H1 (cell line): ENCODE measurements at regions not wholly inside any gene's neighbourhood (a gene's known extent, or its start where the extent isn't known, plus 50 kb on each side); places are given as distances from the start of the nearest gene placed in this dataset.

Experiments used
- CTCF ChIA-PET: fragments of 300-600 bp; sonication (Branson Sonifier 250); formaldehyde crosslinking; loops from one replicate; lab custom pipeline; 2021; ENCODE audit not compliant: partially characterized antibody; lab: Charles Lee
- POLR2A ChIA-PET: fragments of 300-600 bp; sonication (Branson Sonifier 250); formaldehyde crosslinking; loops from one replicate; lab custom pipeline; 2021; ENCODE audit warnings: inconsistent platforms; ENCODE audit not compliant: partially characterized antibody; lab: Charles Lee
- DNase-seq, 2 experiments: peaks; one replicate each; pipeline versions ENCODE4 v3.0.0 to v3.0.0-alpha.2; 2010 to 2022; ENCODE audit warnings: low spot score in 2 of 2, low read depth in 1 of 2, mixed read lengths in 1 of 2
- FAIRE-seq: peaks from 2 replicates; lab custom pipeline; 2011; peaks lifted over from hg19 to GRCh38; lab: Jason Lieb, UNC
- H2AFZ ChIP-seq: 2 replicates; pipeline ENCODE4 v1.8.1; 2012; ENCODE audit warnings: low read length, inconsistent platforms
- H2AK5ac ChIP-seq: 2 replicates; pipeline ENCODE4 v1.6.1; 2013; ENCODE audit warnings: low read depth, low read length
- H2BK120ac ChIP-seq: replicated peaks from 2 replicates; pipeline ENCODE3; 2013; ENCODE audit warnings: low read depth, low read length, inconsistent platforms
- H2BK12ac ChIP-seq: 2 replicates; pipeline ENCODE4 v1.6.1; 2013; ENCODE audit warnings: low read depth, low read length
- H2BK15ac ChIP-seq: 2 replicates; pipeline ENCODE4 v1.6.1; 2013; ENCODE audit warnings: low read length
- H2BK20ac ChIP-seq: 2 replicates; pipeline ENCODE4 v1.6.1; 2013; ENCODE audit warnings: low read length
- H2BK5ac ChIP-seq: 2 replicates; pipeline ENCODE4 v1.6.1; 2013; ENCODE audit warnings: low read depth, low read length
- H3K14ac ChIP-seq: 2 replicates; pipeline ENCODE4 v1.6.1; 2013; ENCODE audit warnings: inconsistent platforms; ENCODE audit not compliant: insufficient read length
- H3K18ac ChIP-seq: 2 replicates; pipeline ENCODE4 v1.6.1; 2013; ENCODE audit warnings: low read length; ENCODE audit errors: extremely low read depth
- H3K23ac ChIP-seq: 2 replicates; pipeline ENCODE4 v1.6.1; 2013; ENCODE audit warnings: inconsistent platforms; ENCODE audit not compliant: insufficient read length
- H3K23me2 ChIP-seq: 2 replicates; pipeline ENCODE4 v1.6.1; 2013; ENCODE audit warnings: low read depth, low read length
- H3K27ac ChIP-seq: 2 replicates; pipeline ENCODE4 v1.6.1; 2011; ENCODE audit warnings: low read depth, low read length, inconsistent platforms
- H3K27me3 ChIP-seq, 4 experiments: replicated peaks in 1 of 4; 1 replicate in 1 of 4; 2 replicates in 3 of 4; pipeline versions ENCODE4 v1.6.1 to v1.8.1; 2011 to 2013; ENCODE audit warnings: low read length in 3 of 4, mild to moderate bottlenecking in 3 of 4, inconsistent platforms in 2 of 4, mixed read lengths in 2 of 4, moderate library complexity in 1 of 4; ENCODE audit not compliant: control insufficient read depth in 3 of 4, insufficient read depth in 3 of 4; ENCODE audit errors: extremely low read depth in 1 of 4
- H3K36me3 ChIP-seq, 4 experiments: 2 replicates each; pipeline versions ENCODE4 v1.6.1 to v1.8.1; 2011 to 2013; ENCODE audit warnings: mild to moderate bottlenecking in 4 of 4, low read length in 3 of 4, moderate library complexity in 2 of 4, control low read depth in 1 of 4, inconsistent platforms in 1 of 4; ENCODE audit not compliant: insufficient read depth in 4 of 4, control insufficient read depth in 2 of 4
- H3K4ac ChIP-seq: replicated peaks from 2 replicates; pipeline ENCODE3; 2013; ENCODE audit warnings: low read length, low read depth, mixed read lengths, inconsistent platforms; ENCODE audit not compliant: insufficient read length
- H3K4me1 ChIP-seq, 4 experiments: replicated peaks in 1 of 4; 1 replicate in 1 of 4; 2 replicates in 3 of 4; pipeline versions ENCODE4 v1.6.1 to v1.8.1; 2011 to 2013; ENCODE audit warnings: low read length in 3 of 4, inconsistent platforms in 2 of 4, mixed read lengths in 1 of 4; ENCODE audit not compliant: insufficient read depth in 4 of 4, control insufficient read depth in 3 of 4
- H3K4me2 ChIP-seq, 2 experiments: 2 replicates each; pipeline versions ENCODE4 v1.6.1 to v1.8.1; 2011 to 2013; ENCODE audit warnings: low read depth in 2 of 2, low read length in 2 of 2, control low read depth in 1 of 2, inconsistent platforms in 1 of 2, mild to moderate bottlenecking in 1 of 2; ENCODE audit not compliant: insufficient read depth in 1 of 2
- H3K4me3 ChIP-seq, 4 experiments: fragments of 200-600, 300-600 bp in 1 of 4; sonication (generic), shearing (Covaris generic), sonication (Bioruptor Twin) in 1 of 4; 2 replicates each; pipeline versions ENCODE4 v1.5.1 to v1.8.1; 2011 to 2016; ENCODE audit warnings: low read length in 4 of 4, low read depth in 3 of 4, control low read depth in 2 of 4, inconsistent platforms in 2 of 4, mild to moderate bottlenecking in 2 of 4, mixed read lengths in 1 of 4, moderate library complexity in 1 of 4; ENCODE audit not compliant: insufficient read depth in 2 of 4; ENCODE audit errors: extremely low read depth in 1 of 4
- H3K56ac ChIP-seq: replicated peaks from 2 replicates; pipeline ENCODE3; 2013; ENCODE audit warnings: low read depth, mild to moderate bottlenecking, mixed read lengths, low read length, inconsistent platforms; ENCODE audit not compliant: insufficient read length
- H3K79me1 ChIP-seq: 2 replicates; pipeline ENCODE4 v1.6.1; 2013; ENCODE audit warnings: low read depth, low read length, control low read depth
- H3K79me2 ChIP-seq, 2 experiments: 2 replicates each; pipeline versions ENCODE4 v1.6.1 to v1.8.1; 2012 to 2013; ENCODE audit warnings: low read length in 2 of 2, mild to moderate bottlenecking in 2 of 2, inconsistent platforms in 1 of 2; ENCODE audit not compliant: insufficient read depth in 2 of 2, control insufficient read depth in 1 of 2
- H3K9ac ChIP-seq, 4 experiments: replicated peaks in 1 of 4; 1 replicate in 1 of 4; 2 replicates in 3 of 4; pipeline versions ENCODE4 v1.6.1 to v1.8.1; 2011 to 2013; ENCODE audit warnings: low read depth in 3 of 4, low read length in 3 of 4, control low read depth in 2 of 4, mild to moderate bottlenecking in 2 of 4, moderate library complexity in 2 of 4, inconsistent platforms in 1 of 4; ENCODE audit errors: extremely low read depth in 1 of 4
- H3K9me3 ChIP-seq, 2 experiments: 2 replicates each; pipeline versions ENCODE4 v1.6.1 to v1.8.1; 2012 to 2013; ENCODE audit warnings: mild to moderate bottlenecking in 2 of 2, moderate library complexity in 2 of 2, control low read depth in 1 of 2, inconsistent platforms in 1 of 2, low read depth in 1 of 2, low read length in 1 of 2, mixed read lengths in 1 of 2; ENCODE audit not compliant: insufficient read depth in 2 of 2
- H4K20me1 ChIP-seq, 2 experiments: replicated peaks in 1 of 2; 2 replicates each; pipeline versions ENCODE3 to v1.8.1; 2011 to 2013; ENCODE audit warnings: inconsistent platforms in 2 of 2, low read length in 2 of 2, mild to moderate bottlenecking in 1 of 2; ENCODE audit not compliant: insufficient read depth in 2 of 2, control insufficient read depth in 1 of 2
- H4K5ac ChIP-seq: 2 replicates; pipeline ENCODE4 v1.6.1; 2013; ENCODE audit warnings: low read length, low read depth, mixed read lengths, inconsistent platforms; ENCODE audit not compliant: insufficient read length
- H4K8ac ChIP-seq: 2 replicates; pipeline ENCODE4 v1.8.0; 2013; ENCODE audit warnings: mild to moderate bottlenecking, moderate library complexity, low read length, inconsistent platforms; ENCODE audit not compliant: insufficient read depth; ENCODE audit errors: extremely low read depth
- H4K91ac ChIP-seq: replicated peaks from 2 replicates; pipeline ENCODE3; 2013; ENCODE audit warnings: low read length, mixed read lengths, inconsistent platforms; ENCODE audit not compliant: insufficient read length
- BCL11A ChIP-seq, 2 experiments: IDR thresholded peaks; one replicate each; pipeline ENCODE4 v1.6.1; 2011; ENCODE audit warnings: low read depth in 2 of 2, low read length in 2 of 2, mild to moderate bottlenecking in 2 of 2
- FOSL1 ChIP-seq: IDR thresholded peaks from 2 replicates; pipeline ENCODE4 v1.6.1; 2011; ENCODE audit warnings: mild to moderate bottlenecking, low read depth, low read length, moderate library complexity; ENCODE audit not compliant: insufficient read depth
- GABPA ChIP-seq: IDR thresholded peaks from 2 replicates; pipeline ENCODE4 v1.6.1; 2011; ENCODE audit warnings: mild to moderate bottlenecking, low read length, moderate library complexity, borderline replicate concordance; ENCODE audit not compliant: insufficient read depth
- SIRT6 ChIP-seq: IDR thresholded peaks from one replicate; pipeline ENCODE4 v1.7.1; 2012; ENCODE audit warnings: low read length, inconsistent platforms
- TAF1 ChIP-seq: IDR thresholded peaks from 2 replicates; pipeline ENCODE4 v1.6.1; 2011; ENCODE audit warnings: mild to moderate bottlenecking, low read depth, low read length
- TAF7 ChIP-seq: optimal IDR thresholded peaks from 2 replicates; pipeline ENCODE3; 2011; ENCODE audit warnings: low read depth, mild to moderate bottlenecking, inconsistent platforms, low read length, moderate library complexity, borderline replicate concordance
- WGBS, 2 experiments: shearing (Covaris generic) in 1 of 2; methylation state at CpG; one replicate each; pipeline versions ENCODE4 v1.1.6 to v1.1.7; 2013 to 2015; ENCODE audit warnings: low lambda C conversion rate in 2 of 2, mixed read lengths in 2 of 2, inconsistent platforms in 1 of 2, low coverage in 1 of 2, missing lambda C conversion rate in 1 of 2; ENCODE audit not compliant: insufficient replicate concordance in 2 of 2, insufficient coverage in 1 of 2, insufficient read length in 1 of 2; ENCODE audit errors: extremely low coverage in 1 of 2, missing lambda C conversion rate in 1 of 2; 5-methylcytosine and 5-hydroxymethylcytosine counted together

GRCh38 chr5:92505145-92505544 is 1075.9 kb downstream of the NR2F1-AS1 start:
- H3K79me2 ChIP-seq, result no peaks in the 10 kb centered on the region
- H4K5ac ChIP-seq, result no peak overlapping the region
- DNase-seq (no peak), FAIRE-seq (no peak)
- H3K27me3 ChIP-seq, result no peaks in the 10 kb centered on the region
- H2BK20ac ChIP-seq, result no peak overlapping the region
- H3K23me2 ChIP-seq, result no peaks in the 10 kb centered on the region
- H3K18ac ChIP-seq, result no peak overlapping the region
- H2BK120ac ChIP-seq, result no peak overlapping the region
- no peak overlapping the region for H4K8ac ChIP-seq
- no peak overlapping the region for H3K14ac ChIP-seq
- H3K9me3 ChIP-seq, result peaks cover 14 to 23% of the 10 kb centered on the region in 2 experiments
- no peak overlapping the region for H2AK5ac ChIP-seq
- no peak overlapping the region for H3K27ac ChIP-seq
- H2BK12ac ChIP-seq, result no peak overlapping the region
- no peak overlapping the region for H3K23ac ChIP-seq
- H4K20me1 ChIP-seq, result no peaks in the 10 kb centered on the region
- H3K4me1 ChIP-seq, result no peaks in the 10 kb centered on the region
- no peak overlapping the region for H2BK5ac ChIP-seq
- H3K36me3 ChIP-seq, result peaks cover 0 to 3% (median 1%) of the 10 kb centered on the region in 4 experiments; a peak in 2 of 8 replicates
- WGBS, 2 experiments, result 90 to 100% methylated on average over 1 to 3 of the region's 3 CpGs
- H3K4ac ChIP-seq, result no peak overlapping the region
- H3K4me3 ChIP-seq, result no peak overlapping the region
- no peak overlapping the region for H3K56ac ChIP-seq
- no peak overlapping the region for H2BK15ac ChIP-seq
- TF ChIP-seq BCL11A (IDR thresholded peaks at IDR 0.05; ENCODE audit: low read depth in 2 of 2, low read length in 2 of 2) (no peak), FOSL1 (no peak), TAF7 (no peak), GABPA (no peak), TAF1 (no peak), SIRT6 (no peak)
- no peak overlapping the region for H3K4me2 ChIP-seq
- POLR2A ChIA-PET, result no interaction called here
- CTCF ChIA-PET, result interaction anchor here (1.9 to 2.2 kb wide), 2 partner anchors 11 to 13 kb away, joined by 7 to 13 read pairs; no protein-coding TSS in a partner anchor
- H3K79me1 ChIP-seq, result no peaks in the 10 kb centered on the region
- no peak overlapping the region for H2AFZ ChIP-seq
- no peak overlapping the region for H4K91ac ChIP-seq
- no peak overlapping the region for H3K9ac ChIP-seq
